PFSK-1 (cell line): ENCODE measurements at regions not wholly inside any gene's neighbourhood (a gene's known extent, or its start where the extent isn't known, plus 50 kb on each side); places are given as distances from the start of the nearest gene placed in this dataset.

Experiments used
- FOXP2 ChIP-seq: optimal IDR thresholded peaks from 2 replicates; pipeline ENCODE3; 2011; ENCODE audit warnings: borderline replicate concordance, control low read depth, inconsistent platforms; ENCODE audit not compliant: insufficient read depth; ENCODE audit errors: extremely low read length, extremely low read depth
- POLR2AphosphoS5 ChIP-seq: IDR thresholded peaks from 2 replicates; pipeline ENCODE4 v1.6.1; 2012; ENCODE audit warnings: low read depth, mild to moderate bottlenecking, control low read depth, low read length, moderate library complexity
- REST ChIP-seq, 2 experiments: IDR thresholded peaks; 2 replicates each; pipeline versions ENCODE4 v1.6.1 to v1.8.0; 2011 to 2012; ENCODE audit warnings: low read depth in 2 of 2, low read length in 2 of 2, control low read depth in 1 of 2, inconsistent platforms in 1 of 2, mild to moderate bottlenecking in 1 of 2, moderate library complexity in 1 of 2; ENCODE audit not compliant: insufficient read depth in 1 of 2
- SIN3A ChIP-seq: IDR thresholded peaks from 2 replicates; pipeline ENCODE4 v1.6.1; 2012; ENCODE audit warnings: mild to moderate bottlenecking, low read length, moderate library complexity, borderline replicate concordance; ENCODE audit not compliant: insufficient read depth
- TAF1 ChIP-seq: IDR thresholded peaks from 2 replicates; pipeline ENCODE4 v1.6.1; 2012; ENCODE audit warnings: low read length, control low read depth, borderline replicate concordance; ENCODE audit not compliant: insufficient read depth

DNA sequence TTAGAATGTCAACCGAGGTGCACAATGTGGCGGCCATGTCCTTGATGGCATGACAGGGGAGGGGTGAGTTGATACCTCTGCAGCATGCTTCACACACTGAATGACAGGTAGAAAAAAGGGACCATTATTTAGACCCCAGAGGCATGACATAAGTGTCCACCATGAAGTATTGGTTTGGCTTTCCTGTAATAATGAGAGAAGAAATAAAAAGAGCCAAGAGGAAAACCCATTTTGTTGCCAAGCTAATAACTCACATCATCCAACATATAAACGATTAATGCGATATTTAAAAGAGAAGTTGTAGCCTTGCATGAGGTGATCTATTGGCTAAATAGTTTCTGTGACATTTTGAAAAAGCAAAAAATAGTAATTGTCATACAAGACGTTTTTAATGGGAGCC is 343.4 kb downstream of the LRIG3 start:
- no peak for TF ChIP-seq SIN3A
- no peak for TF ChIP-seq TAF1
- TF ChIP-seq FOXP2 = no peak
- TF ChIP-seq POLR2AphosphoS5 = no peak
- TF ChIP-seq REST (IDR thresholded peaks at IDR 0.05; ENCODE audit: insufficient read depth in 1 of 2, low read depth in 2 of 2, low read length in 2 of 2) = no peak

DNA sequence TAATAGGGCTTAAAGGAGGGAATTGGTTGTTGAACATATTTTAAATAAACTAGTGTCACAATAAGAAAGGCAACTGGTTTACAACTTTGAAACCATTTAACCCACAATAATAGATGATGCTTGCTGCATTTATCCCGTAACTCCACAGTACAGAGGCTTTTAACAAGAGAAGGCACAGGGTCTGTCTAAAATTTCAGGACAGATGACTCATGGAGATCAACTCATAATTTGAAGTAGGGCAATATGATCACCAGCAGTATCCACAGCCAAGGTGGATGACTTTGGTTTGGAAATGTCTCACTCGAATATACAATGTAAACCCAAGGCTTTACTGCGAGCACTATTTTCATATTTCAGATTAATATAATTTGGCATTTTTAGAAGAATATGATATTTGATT is 340.2 kb downstream of the LRIG3 start:
- TF ChIP-seq POLR2AphosphoS5 = no peak
- TF ChIP-seq TAF1 = no peak
- no peak for TF ChIP-seq FOXP2
- TF ChIP-seq SIN3A = no peak
- TF ChIP-seq REST (IDR thresholded peaks at IDR 0.05; ENCODE audit: insufficient read depth in 1 of 2, low read depth in 2 of 2, low read length in 2 of 2) = no peak

DNA sequence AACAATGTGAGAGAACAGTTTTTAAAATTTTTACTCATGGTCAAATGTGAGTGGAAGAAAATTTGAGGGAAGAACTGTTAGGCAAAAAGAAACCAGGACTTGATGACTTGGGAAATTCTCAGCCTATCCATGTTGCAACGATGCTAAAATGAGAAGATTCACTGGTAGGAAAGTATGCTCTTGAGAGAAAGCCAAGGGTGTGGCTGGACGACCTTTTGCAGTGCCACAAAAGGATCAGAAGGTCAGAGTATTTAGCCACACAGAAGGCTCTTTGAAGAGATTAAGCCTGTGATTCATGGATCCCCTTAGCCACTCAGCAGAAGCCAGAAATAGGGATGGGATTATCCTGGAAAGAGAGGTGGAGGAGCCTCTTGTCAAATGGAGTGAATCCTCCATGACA is 336.8 kb downstream of the LRIG3 start:
- TF ChIP-seq FOXP2 (no peak), POLR2AphosphoS5 (no peak), REST (IDR thresholded peaks at IDR 0.05; ENCODE audit: insufficient read depth in 1 of 2, low read depth in 2 of 2, low read length in 2 of 2) (no peak), TAF1 (no peak), SIN3A (no peak)

DNA sequence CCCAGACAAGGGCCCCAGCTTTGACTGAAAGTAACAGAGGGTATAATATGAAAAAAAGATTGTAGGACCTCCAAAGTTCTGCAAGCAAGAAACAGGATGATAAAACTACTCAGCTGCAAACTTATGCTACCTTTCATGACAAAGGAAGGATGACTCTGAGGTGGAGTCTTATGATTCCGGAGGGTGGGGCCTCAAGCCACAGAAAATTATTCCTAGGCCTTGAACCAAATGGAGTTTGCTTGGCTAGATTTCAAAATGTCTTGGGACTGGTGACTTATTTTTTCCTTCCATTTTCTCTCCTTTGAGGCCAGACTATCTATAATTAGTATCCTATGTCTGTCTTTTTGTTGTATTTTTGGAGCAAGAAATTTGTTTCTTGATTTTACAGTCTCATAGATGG is 336.4 kb downstream of the LRIG3 start:
- TF ChIP-seq FOXP2 (no peak), POLR2AphosphoS5 (no peak), SIN3A (no peak), TAF1 (no peak), REST (IDR thresholded peaks at IDR 0.05; ENCODE audit: insufficient read depth in 1 of 2, low read depth in 2 of 2, low read length in 2 of 2) (no peak)

GRCh38 chr12:58584880-58585279 is 335.4 kb downstream of the LRIG3 start:
- TF ChIP-seq POLR2AphosphoS5 (no peak), REST (IDR thresholded peaks at IDR 0.05; ENCODE audit: insufficient read depth in 1 of 2, low read depth in 2 of 2, low read length in 2 of 2) (no peak), TAF1 (no peak), SIN3A (no peak), FOXP2 (no peak)
